A204.1 (cell line): ENCODE measurements at regions not wholly inside any gene's neighbourhood (a gene's known extent, or its start where the extent isn't known, plus 50 kb on each side); places are given as distances from the start of the nearest gene placed in this dataset.
"Not testable (repeated sequence)": the region's sequence is repeated elsewhere in the genome, so short reads cannot be mapped to it uniquely, and the experiment has no call there.

Experiments used
- FAIRE-seq: peaks from 2 replicates; lab custom pipeline; 2012; peaks lifted over from hg19 to GRCh38; lab: Jason Lieb, UNC

- FAIRE-seq = no peak
These were observed 211.8 kb downstream of the TOMM20 start for GRCh38 chr1:234916840-234917239.

- no peak for FAIRE-seq
These were observed 212.5 kb downstream of the TOMM20 start for GRCh38 chr1:234915924-234916675.

DNA sequence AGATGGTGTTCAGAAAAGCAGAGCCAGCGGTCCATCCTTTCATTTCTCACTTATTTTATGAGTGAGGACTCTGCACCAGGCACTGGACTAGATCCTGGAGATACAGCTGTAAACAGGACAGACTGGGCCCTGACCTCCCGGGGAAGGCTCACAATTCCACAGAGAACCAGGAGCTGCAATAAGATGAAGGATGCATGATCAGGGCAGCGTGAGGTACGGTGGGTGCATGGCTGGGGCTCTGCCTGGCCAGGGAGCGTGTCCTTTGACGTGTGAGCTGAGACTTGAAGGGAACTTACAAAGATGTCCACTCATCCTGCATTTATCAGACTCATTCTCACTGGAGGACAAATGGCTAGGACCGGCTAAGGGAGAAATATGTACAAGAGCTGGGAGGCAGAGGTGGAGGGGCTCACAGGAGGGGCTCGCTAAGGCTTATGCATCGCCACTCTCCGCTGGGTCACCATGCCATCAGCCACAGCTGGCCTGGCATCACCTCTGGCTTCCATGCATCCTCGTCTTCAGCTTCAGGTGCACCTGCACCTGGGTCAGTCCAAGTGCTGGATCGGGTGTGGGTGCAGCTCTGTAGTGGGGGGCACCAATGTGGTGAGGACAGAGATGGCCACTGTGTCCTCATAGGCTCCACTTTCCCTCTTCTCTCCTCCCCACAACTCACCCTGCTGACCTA, 213.9 kb downstream of the TOMM20 start:
- no peak for FAIRE-seq

DNA sequence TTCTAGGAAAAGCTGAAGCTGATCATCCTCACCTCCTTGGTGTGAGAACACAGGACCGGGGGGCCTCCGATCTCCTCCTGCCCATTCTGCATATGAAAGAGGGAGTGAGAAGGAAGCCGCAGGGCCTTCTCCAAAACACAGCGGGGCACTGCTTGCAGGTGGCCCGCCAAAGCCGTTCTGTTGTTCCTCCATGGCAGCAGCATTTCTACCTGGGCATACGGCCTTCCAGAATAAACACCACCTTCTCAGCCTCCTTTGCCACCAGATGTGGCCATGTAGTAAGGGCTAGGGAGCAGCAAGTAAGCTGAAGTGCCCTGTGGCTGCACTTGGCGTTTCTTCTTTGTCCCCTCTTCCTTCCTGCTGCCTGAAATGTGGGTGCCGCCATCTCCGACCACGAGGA, 214.9 kb downstream of the TOMM20 start:
- FAIRE-seq = no peak

DNA sequence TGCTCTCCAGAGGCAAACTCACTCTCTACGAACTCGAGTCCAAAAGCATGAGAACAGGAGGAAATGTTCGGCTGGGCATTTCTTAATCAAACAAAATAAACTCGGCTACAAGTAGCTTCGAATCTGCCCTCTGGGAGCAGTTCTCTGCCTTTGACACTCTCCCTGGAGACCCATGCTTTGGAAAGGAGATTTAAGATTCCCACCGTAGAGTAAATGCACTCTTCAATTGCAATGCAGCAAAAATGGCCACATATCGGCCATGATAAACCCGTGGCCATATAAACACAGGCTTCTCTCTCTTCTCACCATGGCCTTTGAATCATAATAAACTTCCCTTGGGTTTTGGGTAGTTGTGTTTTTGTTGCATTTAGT, 215.4 kb downstream of the TOMM20 start:
- FAIRE-seq = no peak

- no peak for FAIRE-seq
These were observed 215.9 kb downstream of the TOMM20 start for GRCh38 chr1:234912548-234913277.

GRCh38 chr1:234911787-234912186, 216.8 kb downstream of the TOMM20 start:
- FAIRE-seq = no peak

DNA sequence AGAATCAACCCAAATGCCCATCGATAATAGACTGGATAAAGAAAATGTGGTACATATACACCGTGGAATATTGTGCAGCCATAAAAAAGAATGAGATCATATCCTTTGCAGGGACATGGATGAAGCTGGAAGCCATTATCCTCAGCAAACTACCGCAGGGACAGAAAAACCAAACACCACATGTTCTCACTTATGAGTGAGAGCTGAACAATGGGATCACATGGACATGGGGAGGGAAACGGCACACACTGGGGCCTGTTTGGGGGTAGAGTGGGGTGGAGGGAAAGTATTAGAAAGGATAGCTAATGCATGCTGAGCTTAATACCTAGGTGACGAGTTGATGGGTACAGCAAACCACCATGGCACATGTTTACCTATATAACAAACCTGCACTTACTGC, 217.5 kb downstream of the TOMM20 start:
- not testable (repeated sequence) for FAIRE-seq

- no peak for FAIRE-seq
These were observed 218.8 kb downstream of the TOMM20 start for GRCh38 chr1:234909851-234910250.

- FAIRE-seq = no peak
These were observed 219.3 kb downstream of the TOMM20 start for GRCh38 chr1:234909307-234909810.

DNA sequence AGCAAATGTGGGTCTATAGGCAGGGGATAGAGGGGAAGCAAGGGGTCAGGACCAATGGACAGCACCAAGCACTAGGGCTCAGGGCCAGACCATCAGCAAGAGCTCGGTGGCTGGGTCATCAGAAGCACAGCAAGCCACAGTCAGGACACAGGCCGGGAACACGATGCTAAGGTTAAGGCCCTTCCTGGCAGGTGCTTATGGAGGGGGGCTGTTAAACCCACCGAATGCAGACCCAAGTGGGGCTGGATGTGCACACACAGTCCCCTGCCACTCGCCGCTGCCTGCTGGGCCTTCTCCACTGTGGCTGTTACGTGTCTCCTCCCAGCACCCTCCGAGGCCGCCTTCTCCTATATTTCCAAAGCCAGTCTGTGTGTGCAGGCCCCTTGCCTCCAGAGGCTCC, 220.1 kb downstream of the TOMM20 start:
- FAIRE-seq = no peak

GRCh38 chr1:234907940-234908405, 220.7 kb downstream of the TOMM20 start:
- no peak for FAIRE-seq

- FAIRE-seq = no peak
These were observed 221.3 kb downstream of the TOMM20 start for GRCh38 chr1:234907208-234907939.

GRCh38 chr1:234906654-234907053, 222.0 kb downstream of the TOMM20 start:
- no peak for FAIRE-seq

- no peak for FAIRE-seq
These were observed 225.7 kb downstream of the TOMM20 start for GRCh38 chr1:234902774-234903547.

DNA sequence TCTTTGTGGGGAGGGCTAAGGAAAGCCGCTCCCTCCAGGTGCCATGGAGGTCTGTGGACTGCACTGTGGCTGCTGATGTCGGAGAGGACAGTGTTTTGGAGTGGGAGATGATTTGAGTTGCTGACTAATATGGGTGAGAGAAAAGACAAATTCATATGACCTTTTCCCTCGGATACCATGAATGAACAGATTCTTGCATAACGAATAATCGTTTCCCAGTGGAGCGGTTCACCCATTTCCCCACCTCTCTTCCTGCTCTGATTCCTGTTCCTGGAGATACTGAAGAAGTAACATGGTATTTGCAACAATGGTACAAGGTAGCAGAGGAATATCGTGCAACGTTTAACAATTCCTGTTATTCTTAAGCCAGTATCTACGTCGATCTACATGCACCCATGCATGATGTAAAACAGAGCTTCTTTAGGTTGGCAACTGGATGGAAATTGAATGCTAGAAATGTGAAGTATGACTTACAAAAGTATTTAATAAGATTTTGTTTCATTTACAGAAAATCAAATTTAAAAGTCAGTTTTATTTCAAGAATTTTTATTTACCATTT, 227.1 kb downstream of the TOMM20 start:
- no peak for FAIRE-seq

DNA sequence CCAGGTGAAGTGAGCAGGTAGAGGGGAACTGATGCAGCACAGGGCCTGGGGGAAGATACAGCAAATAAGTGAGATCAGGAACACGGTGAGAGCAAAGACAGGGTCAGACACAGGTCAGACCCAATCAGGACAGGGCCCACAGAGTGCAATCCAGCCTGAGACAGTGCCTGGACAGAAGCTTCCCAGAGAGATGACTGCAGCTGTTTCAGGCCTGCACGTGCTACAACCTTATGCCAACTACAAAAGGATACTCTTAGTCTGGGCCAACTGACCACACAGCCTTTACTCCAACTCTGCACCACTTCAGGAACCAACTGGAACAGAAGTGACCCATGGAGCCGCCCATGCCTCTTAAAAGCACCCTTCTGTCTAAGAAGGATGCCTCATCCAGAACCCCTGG, 228.0 kb downstream of the TOMM20 start:
- FAIRE-seq = no peak

GRCh38 chr1:234899730-234900072, 228.9 kb downstream of the TOMM20 start:
- FAIRE-seq = no peak

DNA sequence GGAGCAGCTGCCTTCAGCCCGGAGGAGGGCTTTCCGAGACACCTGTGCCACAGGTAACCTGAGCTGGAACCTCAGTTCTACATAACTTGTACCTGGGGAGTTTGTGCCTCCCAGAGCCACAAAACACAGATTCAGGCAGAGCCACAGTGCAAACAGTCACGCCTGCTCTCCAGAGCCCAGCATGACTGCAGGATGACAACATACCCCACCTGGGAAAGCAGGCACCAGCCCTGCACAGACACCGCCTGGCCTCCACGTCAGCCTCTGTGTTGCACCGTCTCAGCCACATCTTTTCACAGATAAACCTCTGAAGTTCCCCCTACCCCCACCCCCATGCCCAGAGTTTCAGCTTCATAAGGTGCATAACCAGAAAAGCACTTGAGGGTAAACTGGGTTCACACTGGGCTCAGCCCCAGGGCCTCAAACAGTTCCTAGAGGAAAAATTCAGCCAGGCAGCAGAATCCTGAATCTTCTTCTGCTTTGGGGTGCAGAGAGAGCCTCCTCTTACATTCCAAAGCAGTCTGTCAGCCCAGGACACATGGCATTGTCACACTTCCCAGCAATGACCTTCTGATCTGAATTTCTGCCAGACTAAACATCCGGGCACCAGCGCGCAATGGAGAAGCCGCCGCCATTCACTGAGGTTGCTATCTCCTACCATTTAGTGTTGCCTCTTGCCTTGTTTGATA, 229.5 kb downstream of the TOMM20 start:
- no peak for FAIRE-seq

DNA sequence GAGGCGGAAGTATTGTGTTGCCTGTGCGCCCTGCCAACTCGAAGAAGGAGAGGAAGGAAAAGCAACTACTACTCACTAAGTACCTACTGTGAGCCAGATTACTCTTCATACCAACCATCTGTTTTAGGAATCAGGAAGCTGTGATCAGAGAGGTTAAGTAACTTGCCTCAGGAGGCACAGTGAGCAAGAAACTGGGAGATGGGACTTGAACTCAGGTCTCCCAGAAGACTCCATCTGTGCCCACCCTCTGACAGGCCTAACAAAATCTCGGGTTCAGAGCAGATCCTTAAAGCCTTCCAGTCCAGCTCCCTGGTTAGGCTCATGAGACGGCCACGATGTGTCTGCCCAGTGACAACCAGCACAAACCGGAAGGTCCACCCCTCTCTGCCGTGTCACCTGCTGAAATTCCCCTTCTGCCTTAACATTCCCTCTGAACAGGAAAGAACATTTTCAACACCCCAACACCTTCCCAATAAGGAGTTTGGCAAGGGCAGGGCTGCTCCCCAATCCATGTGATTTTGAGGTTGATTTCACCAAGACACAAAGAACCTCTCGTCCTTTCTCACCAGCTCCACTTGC, 230.1 kb downstream of the TOMM20 start:
- FAIRE-seq = no peak
